ENCODE measurements at regions not wholly inside any gene's neighbourhood (a gene's known extent, or its start where the extent isn't known, plus 50 kb on each side); places are given as distances from the start of the nearest gene placed in this dataset.

GRCh38 chr3:34183611-34184340 lies 385.3 kb downstream of the PDCD6IP start:
- H3K4me2 ChIP-seq, result no peak overlapping the region
- no peaks in the 10 kb centered on the region for H3K79me2 ChIP-seq (ENCODE audit: insufficient read depth, low read depth)
- no peak overlapping the region for H3K27ac ChIP-seq
- TF ChIP-seq, protein P1, sequence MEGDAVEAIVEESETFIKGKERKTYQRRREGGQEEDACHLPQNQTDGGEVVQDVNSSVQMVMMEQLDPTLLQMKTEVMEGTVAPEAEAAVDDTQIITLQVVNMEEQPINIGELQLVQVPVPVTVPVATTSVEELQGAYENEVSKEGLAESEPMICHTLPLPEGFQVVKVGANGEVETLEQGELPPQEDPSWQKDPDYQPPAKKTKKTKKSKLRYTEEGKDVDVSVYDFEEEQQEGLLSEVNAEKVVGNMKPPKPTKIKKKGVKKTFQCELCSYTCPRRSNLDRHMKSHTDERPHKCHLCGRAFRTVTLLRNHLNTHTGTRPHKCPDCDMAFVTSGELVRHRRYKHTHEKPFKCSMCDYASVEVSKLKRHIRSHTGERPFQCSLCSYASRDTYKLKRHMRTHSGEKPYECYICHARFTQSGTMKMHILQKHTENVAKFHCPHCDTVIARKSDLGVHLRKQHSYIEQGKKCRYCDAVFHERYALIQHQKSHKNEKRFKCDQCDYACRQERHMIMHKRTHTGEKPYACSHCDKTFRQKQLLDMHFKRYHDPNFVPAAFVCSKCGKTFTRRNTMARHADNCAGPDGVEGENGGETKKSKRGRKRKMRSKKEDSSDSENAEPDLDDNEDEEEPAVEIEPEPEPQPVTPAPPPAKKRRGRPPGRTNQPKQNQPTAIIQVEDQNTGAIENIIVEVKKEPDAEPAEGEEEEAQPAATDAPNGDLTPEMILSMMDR (conservative IDR thresholded peaks at IDR 0.05; ENCODE audit: low read depth, low read length), result no peak
- H4K20me1 ChIP-seq (ENCODE audit: insufficient read depth), result no peaks in the 10 kb centered on the region
- no peaks in the 10 kb centered on the region for H3K4me1 ChIP-seq (ENCODE audit: low read depth, poor library complexity, severe bottlenecking)
- no peak overlapping the region for H2AFZ ChIP-seq (ENCODE audit: low read depth)
- no peak overlapping the region for H3K9ac ChIP-seq
- H3K4me3 ChIP-seq (IDR thresholded peaks at IDR 0.05; ENCODE audit: insufficient read depth, low read depth, low read length), result no peak overlapping the region
- no peaks in the 10 kb centered on the region for H3K36me3 ChIP-seq (ENCODE audit: insufficient read depth)
- no peaks in the 10 kb centered on the region for H3K27me3 ChIP-seq (ENCODE audit: insufficient read depth, low read depth)

DNA sequence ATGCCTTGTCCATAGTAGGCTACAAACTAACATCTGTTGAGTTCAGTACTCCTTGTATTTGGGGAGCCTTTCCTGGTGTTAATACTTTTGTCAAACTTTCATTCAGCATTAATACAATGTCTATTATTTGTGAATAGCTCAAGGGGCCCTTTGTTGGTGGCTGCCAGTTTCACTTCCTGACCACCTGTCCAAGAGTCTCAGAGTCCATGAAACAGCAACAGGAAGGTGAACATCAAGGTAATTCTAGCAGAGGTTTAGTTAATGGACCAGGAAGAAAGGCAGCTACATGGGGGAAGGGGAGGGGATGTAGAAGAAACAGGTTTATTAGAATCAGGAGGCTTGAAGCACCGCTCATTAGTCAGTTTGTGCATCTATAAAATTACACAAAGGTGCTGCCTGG lies 386.9 kb downstream of the PDCD6IP start:
- Histone ChIP-seq H3K79me2 (ENCODE audit: insufficient read depth, low read depth) (no peaks in the 10 kb centered on the region), H2AFZ (ENCODE audit: low read depth) (no peak overlapping the region), H3K4me3 (IDR thresholded peaks at IDR 0.05; ENCODE audit: insufficient read depth, low read depth, low read length) (no peak overlapping the region), H3K4me2 (no peak overlapping the region), H3K27me3 (ENCODE audit: insufficient read depth, low read depth) (no peaks in the 10 kb centered on the region), H4K20me1 (ENCODE audit: insufficient read depth) (no peaks in the 10 kb centered on the region), H3K27ac (no peak overlapping the region), H3K9ac (no peak overlapping the region), H3K4me1 (ENCODE audit: low read depth, poor library complexity, severe bottlenecking) (no peaks in the 10 kb centered on the region), H3K36me3 (ENCODE audit: insufficient read depth) (no peaks in the 10 kb centered on the region)
- TF ChIP-seq, protein P1 (conservative IDR thresholded peaks at IDR 0.05; ENCODE audit: low read depth, low read length), result no peak

GRCh38 chr3:34189133-34189532 lies 390.7 kb downstream of the PDCD6IP start:
- no peak overlapping the region for H3K4me2 ChIP-seq
- no peak overlapping the region for H3K27ac ChIP-seq
- no peak overlapping the region for H3K4me3 ChIP-seq (IDR thresholded peaks at IDR 0.05; ENCODE audit: insufficient read depth, low read depth, low read length)
- H3K27me3 ChIP-seq (ENCODE audit: insufficient read depth, low read depth), result no peaks in the 10 kb centered on the region
- H3K4me1 ChIP-seq (ENCODE audit: low read depth, poor library complexity, severe bottlenecking), result no peaks in the 10 kb centered on the region
- H3K79me2 ChIP-seq (ENCODE audit: insufficient read depth, low read depth), result no peaks in the 10 kb centered on the region
- H3K9ac ChIP-seq, result no peak overlapping the region
- TF ChIP-seq, protein P1 (conservative IDR thresholded peaks at IDR 0.05; ENCODE audit: low read depth, low read length), result no peak
- H4K20me1 ChIP-seq (ENCODE audit: insufficient read depth), result no peaks in the 10 kb centered on the region
- H3K36me3 ChIP-seq (ENCODE audit: insufficient read depth), result no peaks in the 10 kb centered on the region
- no peak overlapping the region for H2AFZ ChIP-seq (ENCODE audit: low read depth)

- Histone ChIP-seq H3K4me3 (IDR thresholded peaks at IDR 0.05; ENCODE audit: insufficient read depth, low read depth, low read length) (no peak overlapping the region), H3K27me3 (ENCODE audit: insufficient read depth, low read depth) (no peaks in the 10 kb centered on the region), H3K79me2 (ENCODE audit: insufficient read depth, low read depth) (no peaks in the 10 kb centered on the region), H3K4me2 (no peak overlapping the region), H2AFZ (ENCODE audit: low read depth) (no peak overlapping the region), H3K27ac (no peak overlapping the region), H3K4me1 (ENCODE audit: low read depth, poor library complexity, severe bottlenecking) (no peaks in the 10 kb centered on the region), H3K36me3 (ENCODE audit: insufficient read depth) (no peaks in the 10 kb centered on the region), H3K9ac (no peak overlapping the region), H4K20me1 (ENCODE audit: insufficient read depth) (no peaks in the 10 kb centered on the region)
- TF ChIP-seq, protein P1 (conservative IDR thresholded peaks at IDR 0.05; ENCODE audit: low read depth, low read length), result no peak
Measured at GRCh38 chr3:34196914-34197313, 398.5 kb downstream of the PDCD6IP start.

All from KMS-11 (cell line).